Cardiac fibroblast (primary cell): ENCODE measurements at regions not wholly inside any gene's neighbourhood (a gene's known extent, or its start where the extent isn't known, plus 50 kb on each side); places are given as distances from the start of the nearest gene placed in this dataset.

ENCODE experiments used
- DNase-seq, 2 donors: peaks; one replicate each; pipeline versions ENCODE4 v3.0.0 to v3.0.0-alpha.2; 2010; ENCODE audit warnings: low read depth in 2 of 2
- H3K4me3 ChIP-seq, 2 donors: replicated peaks in 1 of 2; 1 replicate in 1 of 2; 2 replicates in 1 of 2; pipeline ENCODE4 v1.5.1; 2011; ENCODE audit warnings: low read depth in 2 of 2, low read length in 2 of 2, mild to moderate bottlenecking in 2 of 2, moderate library complexity in 1 of 2
- TF ChIP-seq, protein P1 (sequence below): IDR thresholded peaks from one replicate; pipeline ENCODE4 v1.5.1; 2011; ENCODE audit warnings: low read depth, mild to moderate bottlenecking, low read length, inconsistent platforms

DNA sequence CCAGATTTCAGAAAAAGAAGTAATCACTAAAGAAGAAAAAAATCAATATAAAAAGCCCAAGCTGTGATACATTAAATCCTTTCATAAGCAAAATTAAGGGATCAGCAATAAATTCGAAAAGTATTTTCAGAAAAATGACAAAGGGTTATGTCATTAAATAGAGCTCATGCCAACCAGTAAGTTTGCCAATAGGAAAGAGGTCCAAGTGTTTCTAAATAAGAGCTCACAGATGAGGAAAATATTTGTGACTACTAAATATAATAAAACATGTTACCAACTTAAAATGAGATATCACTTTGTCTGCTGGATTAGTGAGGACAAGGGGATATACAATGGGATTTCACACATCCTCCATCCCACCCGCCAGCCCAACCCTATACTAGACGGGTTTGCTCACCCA is 140.3 kb upstream of the EYA4 start:
- DNase-seq, result no peak
- TF ChIP-seq, protein P1, sequence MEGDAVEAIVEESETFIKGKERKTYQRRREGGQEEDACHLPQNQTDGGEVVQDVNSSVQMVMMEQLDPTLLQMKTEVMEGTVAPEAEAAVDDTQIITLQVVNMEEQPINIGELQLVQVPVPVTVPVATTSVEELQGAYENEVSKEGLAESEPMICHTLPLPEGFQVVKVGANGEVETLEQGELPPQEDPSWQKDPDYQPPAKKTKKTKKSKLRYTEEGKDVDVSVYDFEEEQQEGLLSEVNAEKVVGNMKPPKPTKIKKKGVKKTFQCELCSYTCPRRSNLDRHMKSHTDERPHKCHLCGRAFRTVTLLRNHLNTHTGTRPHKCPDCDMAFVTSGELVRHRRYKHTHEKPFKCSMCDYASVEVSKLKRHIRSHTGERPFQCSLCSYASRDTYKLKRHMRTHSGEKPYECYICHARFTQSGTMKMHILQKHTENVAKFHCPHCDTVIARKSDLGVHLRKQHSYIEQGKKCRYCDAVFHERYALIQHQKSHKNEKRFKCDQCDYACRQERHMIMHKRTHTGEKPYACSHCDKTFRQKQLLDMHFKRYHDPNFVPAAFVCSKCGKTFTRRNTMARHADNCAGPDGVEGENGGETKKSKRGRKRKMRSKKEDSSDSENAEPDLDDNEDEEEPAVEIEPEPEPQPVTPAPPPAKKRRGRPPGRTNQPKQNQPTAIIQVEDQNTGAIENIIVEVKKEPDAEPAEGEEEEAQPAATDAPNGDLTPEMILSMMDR, result no peak

DNA sequence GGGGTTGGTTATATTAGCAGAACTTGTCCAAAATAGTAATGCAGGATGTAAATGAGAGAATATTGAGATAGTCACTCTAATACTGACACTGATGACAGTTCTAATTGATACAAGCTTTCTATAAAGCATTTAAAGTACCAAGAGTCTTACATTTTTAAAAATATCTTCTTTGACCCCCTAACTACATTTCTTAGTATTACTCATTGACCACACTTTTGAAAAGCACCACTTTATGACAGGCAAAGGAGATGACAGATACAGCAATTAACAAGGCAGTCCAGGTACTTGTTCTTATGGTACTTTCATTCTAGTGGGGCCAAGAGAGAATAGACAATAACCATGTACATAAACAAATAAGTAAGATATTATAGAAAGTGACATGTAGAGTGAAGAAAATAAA is 139.4 kb upstream of the EYA4 start:
- TF ChIP-seq, protein P1, result no peak
- no peak overlapping the region for H3K4me3 ChIP-seq
- no peak for DNase-seq

More for the DNA sequence above, 140.3 kb upstream of the EYA4 start:
- no peak overlapping the region for H3K4me3 ChIP-seq

DNA sequence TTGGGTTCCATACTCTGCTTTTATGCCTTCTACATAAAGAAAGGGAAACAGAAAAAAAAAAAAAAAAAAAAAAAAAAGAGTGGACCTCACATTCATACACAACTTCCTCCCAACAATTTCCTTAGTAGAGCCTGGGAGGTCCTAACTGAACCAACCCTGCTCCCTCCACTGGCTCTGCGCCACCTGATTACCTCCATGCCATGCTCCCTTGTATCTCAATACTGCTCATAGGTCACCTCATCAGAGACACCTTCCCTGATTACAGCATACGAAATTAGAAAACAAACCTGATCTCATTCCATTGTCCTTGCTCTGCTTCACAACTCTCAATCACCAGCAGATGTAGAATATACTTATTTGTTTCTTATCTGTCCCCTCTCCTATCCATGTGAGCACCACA is 134.2 kb upstream of the EYA4 start:
- no peak for DNase-seq
- no peak overlapping the region for H3K4me3 ChIP-seq
- TF ChIP-seq, protein P1, result no peak

DNA sequence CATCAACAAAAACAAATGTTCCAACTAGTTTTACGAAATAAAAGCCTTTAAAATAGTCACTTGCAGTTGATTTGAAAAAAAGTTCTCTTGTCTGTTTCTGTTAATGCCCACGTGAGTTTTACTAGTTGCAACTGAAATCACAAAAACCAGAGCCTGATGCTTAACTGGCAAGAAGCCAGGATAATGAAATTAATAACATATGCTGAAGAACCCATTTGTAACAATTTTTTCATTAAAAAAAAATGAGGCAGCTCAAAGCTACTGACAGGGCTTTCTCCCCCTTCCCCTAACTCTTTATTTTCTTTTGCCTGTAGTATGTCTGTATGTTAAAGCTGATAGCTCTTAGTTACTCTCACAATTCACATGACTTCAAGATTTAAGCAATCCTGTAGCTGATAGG is 132.7 kb upstream of the EYA4 start:
- peak in 1 of 2 donors; percentile 6 for DNase-seq
- TF ChIP-seq, protein P1, result no peak
- H3K4me3 ChIP-seq, result no peak overlapping the region

DNA sequence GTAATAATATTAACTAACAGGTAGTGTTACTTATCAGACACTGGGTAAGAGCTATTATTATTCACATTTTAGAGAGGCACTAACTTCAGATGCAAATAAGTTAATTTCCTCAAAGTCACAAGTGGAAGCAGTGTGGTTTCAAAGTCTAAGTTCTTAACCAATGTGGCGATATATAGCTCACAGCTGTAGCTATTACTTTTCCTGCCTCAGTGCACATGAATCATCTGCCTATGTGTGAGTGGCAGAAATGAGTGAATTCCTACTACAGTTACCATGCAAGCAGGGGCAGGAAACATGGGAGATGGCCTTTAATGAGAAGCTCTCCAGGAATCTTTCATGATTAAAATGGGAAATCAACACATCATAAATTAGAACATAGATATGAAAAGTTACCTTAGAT is 126.2 kb upstream of the EYA4 start:
- TF ChIP-seq, protein P1, result no peak
- H3K4me3 ChIP-seq, result no peak overlapping the region
- DNase-seq, result no peak

DNA sequence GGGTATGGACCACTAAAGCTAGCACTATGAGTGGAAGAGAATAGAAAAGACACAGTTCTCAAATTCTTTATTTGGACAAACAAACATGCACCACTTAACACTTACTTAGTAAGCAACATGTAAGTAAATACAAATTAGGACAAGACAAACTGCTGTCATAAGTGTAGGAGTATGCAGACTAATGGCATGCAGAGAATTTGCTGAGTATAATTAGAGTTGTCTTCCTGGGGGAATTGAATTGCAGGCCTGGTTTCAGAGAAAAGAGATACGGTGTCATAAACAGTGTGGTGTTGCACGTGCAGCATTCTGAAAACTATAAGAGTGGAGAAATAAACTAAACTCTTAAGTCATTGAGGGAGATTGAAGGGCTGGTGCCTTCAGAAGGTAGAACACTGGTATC is 125.2 kb upstream of the EYA4 start:
- TF ChIP-seq, protein P1, result no peak
- DNase-seq, result no peak
- H3K4me3 ChIP-seq, result no peak overlapping the region

DNA sequence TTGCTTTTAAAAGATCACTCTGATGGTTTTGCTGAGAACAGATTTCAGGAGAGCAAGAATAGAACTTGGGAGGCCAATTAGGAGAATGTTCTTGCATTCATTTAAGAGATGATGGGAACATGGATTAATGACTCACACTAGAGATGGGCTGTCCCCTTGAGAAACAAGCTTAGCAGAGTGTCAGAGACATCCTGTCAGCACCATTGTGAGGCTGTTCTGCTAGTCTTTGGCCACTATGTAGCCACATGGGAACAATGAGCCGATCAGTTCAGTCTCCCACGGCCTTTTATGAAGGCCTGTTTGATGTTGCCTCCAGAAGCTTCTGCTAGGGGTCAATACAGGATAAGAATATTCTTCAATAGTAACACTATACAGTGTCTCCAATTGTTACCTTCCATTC is 113.0 kb upstream of the EYA4 start:
- TF ChIP-seq, protein P1, result no peak
- DNase-seq, result peak; percentile 1 to 13
- no peak overlapping the region for H3K4me3 ChIP-seq
